GM10266 (cell line): ENCODE measurements at regions not wholly inside any gene's neighbourhood (a gene's known extent, or its start where the extent isn't known, plus 50 kb on each side); places are given as distances from the start of the nearest gene placed in this dataset.

Source experiments
- DNase-seq: peaks from one replicate; pipeline ENCODE4 v3.0.0; 2012; ENCODE audit errors: extremely low spot score
- CTCF ChIP-seq: IDR thresholded peaks from 2 replicates; pipeline ENCODE4 v1.5.1; 2012; ENCODE audit warnings: mild to moderate bottlenecking, low read depth; ENCODE audit not compliant: control insufficient read depth, insufficient read depth; ENCODE audit errors: missing control alignments

GRCh38 chr18:41206341-41206830 is 748.6 kb upstream of the PIK3C3 start:
- TF ChIP-seq CTCF, result no peak
- DNase-seq, result no peak

GRCh38 chr18:41199212-41199611 is 755.8 kb upstream of the PIK3C3 start:
- DNase-seq, result no peak
- no peak for TF ChIP-seq CTCF

- no peak for TF ChIP-seq CTCF
- no peak for DNase-seq
Measured at GRCh38 chr18:41197967-41198366, 757.1 kb upstream of the PIK3C3 start.

GRCh38 chr18:41170346-41170745 is 784.7 kb upstream of the PIK3C3 start:
- DNase-seq, result no peak
- no peak for TF ChIP-seq CTCF

GRCh38 chr18:41165625-41166024 is 789.4 kb upstream of the PIK3C3 start:
- no peak for TF ChIP-seq CTCF

GRCh38 chr18:41162781-41163180 is 792.3 kb upstream of the PIK3C3 start:
- TF ChIP-seq CTCF, result no peak
- DNase-seq, result no peak

More at GRCh38 chr18:41165625-41166024, 789.4 kb upstream of the PIK3C3 start:
- DNase-seq, result no peak

- no peak for TF ChIP-seq CTCF
- no peak for DNase-seq
Measured at GRCh38 chr18:41162191-41162590, 792.8 kb upstream of the PIK3C3 start.
